GM12872 (cell line): ENCODE measurements at regions not wholly inside any gene's neighbourhood (a gene's known extent, or its start where the extent isn't known, plus 50 kb on each side); places are given as distances from the start of the nearest gene placed in this dataset.

ENCODE experiments used
- TF ChIP-seq, protein P1 (sequence below): IDR thresholded peaks from 3 replicates; pipeline ENCODE4 v1.5.1; 2011; ENCODE audit warnings: low read depth, mild to moderate bottlenecking, low read length, moderate library complexity; ENCODE audit not compliant: insufficient read depth

GRCh38 chr5:57791875-57792274, 309.3 kb upstream of the ACTBL2 start:
- TF ChIP-seq, protein P1, sequence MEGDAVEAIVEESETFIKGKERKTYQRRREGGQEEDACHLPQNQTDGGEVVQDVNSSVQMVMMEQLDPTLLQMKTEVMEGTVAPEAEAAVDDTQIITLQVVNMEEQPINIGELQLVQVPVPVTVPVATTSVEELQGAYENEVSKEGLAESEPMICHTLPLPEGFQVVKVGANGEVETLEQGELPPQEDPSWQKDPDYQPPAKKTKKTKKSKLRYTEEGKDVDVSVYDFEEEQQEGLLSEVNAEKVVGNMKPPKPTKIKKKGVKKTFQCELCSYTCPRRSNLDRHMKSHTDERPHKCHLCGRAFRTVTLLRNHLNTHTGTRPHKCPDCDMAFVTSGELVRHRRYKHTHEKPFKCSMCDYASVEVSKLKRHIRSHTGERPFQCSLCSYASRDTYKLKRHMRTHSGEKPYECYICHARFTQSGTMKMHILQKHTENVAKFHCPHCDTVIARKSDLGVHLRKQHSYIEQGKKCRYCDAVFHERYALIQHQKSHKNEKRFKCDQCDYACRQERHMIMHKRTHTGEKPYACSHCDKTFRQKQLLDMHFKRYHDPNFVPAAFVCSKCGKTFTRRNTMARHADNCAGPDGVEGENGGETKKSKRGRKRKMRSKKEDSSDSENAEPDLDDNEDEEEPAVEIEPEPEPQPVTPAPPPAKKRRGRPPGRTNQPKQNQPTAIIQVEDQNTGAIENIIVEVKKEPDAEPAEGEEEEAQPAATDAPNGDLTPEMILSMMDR = no peak

GRCh38 chr5:57785946-57786345, 303.3 kb upstream of the ACTBL2 start:
- TF ChIP-seq, protein P1 = no peak

DNA sequence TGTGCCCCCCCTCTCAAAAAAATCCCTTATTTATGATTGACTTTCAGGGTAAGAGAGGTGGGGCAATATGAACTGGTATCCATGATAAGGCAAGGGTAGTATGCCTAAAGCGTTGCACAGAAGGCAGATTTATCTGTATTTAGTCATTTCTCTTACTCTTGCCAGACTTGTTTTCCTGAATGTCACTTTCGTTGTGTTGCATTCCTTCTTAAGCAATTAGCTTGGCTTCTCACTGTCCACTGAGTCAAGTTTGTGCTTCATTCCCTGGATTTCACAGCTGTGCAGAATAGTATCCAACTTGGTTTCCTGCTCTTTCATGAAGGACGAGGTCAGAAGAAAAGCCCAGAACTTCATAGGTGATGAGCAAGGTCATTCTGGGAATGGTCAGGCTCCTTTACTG, 301.5 kb upstream of the ACTBL2 start:
- TF ChIP-seq, protein P1 = no peak

DNA sequence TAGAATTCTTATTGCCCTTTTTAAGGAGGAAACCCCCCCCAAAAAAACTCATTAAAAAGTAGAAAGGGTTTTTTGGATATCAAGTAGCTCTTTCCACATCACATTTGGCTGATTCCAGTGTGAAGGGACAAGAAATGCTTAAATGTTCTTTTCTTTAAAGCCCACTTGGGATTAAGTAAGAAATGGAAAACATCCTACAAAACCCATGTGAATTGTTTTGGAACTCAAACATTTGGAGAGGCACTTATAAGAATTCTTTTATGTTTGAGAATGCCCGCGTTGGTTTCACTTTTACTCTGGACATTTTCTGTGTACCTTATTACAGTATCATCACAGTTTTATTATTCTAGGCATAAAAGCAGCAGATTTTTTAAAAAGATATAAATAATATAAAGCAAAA, 301.1 kb upstream of the ACTBL2 start:
- TF ChIP-seq, protein P1 = no peak

DNA sequence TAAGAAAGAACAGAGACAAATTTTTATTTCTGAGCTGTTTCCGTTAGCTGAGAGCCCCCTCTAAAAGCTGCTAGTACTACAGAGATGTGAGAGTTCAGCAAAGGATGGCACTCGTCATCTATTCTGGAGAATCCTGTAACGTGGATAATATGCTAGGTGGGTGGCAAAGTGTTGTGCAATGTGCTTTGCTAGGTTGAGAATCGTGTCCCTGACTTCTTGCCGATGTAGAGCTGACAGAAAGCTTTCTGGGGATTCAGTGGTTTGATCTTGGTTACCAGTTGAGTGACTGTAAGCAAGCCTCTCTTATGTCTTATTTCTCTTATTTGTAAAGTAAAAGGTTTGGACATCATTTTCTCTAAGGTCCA, 298.3 kb upstream of the ACTBL2 start:
- TF ChIP-seq, protein P1 = no peak

DNA sequence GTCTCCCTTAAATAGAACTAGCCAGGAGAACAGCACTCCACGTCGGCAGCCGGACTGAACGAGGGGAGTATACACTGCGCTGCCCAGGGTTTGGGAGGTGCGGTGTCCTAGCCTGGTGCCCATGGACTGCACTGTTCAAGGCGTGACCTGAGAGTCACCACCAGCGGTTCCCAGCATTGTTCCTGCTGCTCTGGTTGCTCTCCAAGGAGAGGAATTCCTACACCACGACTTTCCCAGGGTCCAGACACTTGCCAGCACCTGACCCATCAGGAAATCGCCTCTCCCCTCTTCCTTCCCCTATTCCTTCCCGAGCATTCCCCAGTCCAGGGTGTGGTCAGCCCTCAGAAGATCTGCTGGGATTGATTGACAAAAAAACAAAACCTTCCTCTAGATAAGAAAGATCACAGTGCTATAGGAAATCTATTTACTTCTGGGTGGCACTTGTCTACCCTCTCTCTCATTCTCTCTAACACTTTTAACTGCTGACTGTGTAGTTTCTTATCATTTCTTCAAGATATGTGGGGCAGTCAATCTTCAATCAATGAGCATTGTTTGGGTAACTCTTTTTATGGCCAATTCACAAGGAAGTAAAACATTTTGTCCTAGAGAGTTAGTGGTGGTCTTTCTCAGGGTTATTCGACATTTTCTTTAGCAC, 297.8 kb upstream of the ACTBL2 start:
- TF ChIP-seq, protein P1 = no peak

DNA sequence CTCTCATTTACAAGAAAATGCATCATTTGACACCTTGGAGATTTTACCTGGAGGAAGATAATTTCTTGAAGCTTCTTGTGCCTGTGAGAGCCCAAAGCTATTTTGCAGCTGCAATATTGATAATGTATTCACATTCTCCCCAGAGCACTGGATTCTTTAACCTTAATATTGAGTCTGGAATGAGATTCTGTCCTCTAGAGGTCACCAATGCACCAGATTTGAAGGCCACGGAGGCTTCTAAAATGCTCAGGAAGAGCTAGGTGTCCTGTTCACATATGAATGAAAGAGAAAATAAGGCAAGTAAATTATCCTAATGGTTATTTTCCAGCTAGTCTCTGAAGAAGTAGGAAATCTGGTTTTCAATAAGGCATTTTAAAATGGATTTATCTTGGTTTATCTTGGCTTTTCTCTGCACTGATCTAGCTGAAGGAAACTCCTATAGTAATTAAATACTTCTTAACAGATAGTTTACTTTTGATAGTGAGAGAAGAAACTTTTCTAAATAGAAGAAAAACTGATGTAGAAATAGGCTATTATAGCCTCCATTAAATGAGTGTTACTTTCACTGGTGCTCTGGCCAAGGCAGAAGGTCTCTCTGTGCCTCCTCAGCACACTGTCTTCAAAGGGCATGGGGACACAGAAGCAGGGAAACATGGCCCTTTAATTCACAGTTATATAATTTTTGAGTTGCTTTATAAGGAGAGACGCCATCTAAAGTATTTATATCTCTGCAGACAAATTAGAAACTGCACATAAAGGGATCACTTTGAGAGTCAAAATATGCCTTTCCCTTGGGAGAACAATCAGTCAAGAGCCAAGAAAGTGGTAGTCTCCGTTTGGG, 297.0 kb upstream of the ACTBL2 start:
- TF ChIP-seq, protein P1 = peak; percentile 39
